HCT116 (cell line): ENCODE measurements at regions not wholly inside any gene's neighbourhood (a gene's known extent, or its start where the extent isn't known, plus 50 kb on each side); places are given as distances from the start of the nearest gene placed in this dataset.

Source experiments
- CBX3 ChIP-seq: IDR thresholded peaks from 2 replicates; pipeline ENCODE4 v1.6.1; 2012; ENCODE audit warnings: low read depth
- EGR1 ChIP-seq: IDR thresholded peaks from 2 replicates; pipeline ENCODE4 v1.6.1; 2012; ENCODE audit warnings: low read depth
- ELF1 ChIP-seq: IDR thresholded peaks from 2 replicates; pipeline ENCODE4 v1.6.1; 2012; ENCODE audit warnings: low read depth, borderline replicate concordance
- POLR2A ChIP-seq: IDR thresholded peaks from 2 replicates; pipeline ENCODE4 v1.7.0; 2011; ENCODE audit warnings: borderline replicate concordance; ENCODE audit not compliant: insufficient read depth, insufficient read length; ENCODE audit errors: extremely low read depth
- POLR2AphosphoS5 ChIP-seq: IDR thresholded peaks from 2 replicates; pipeline ENCODE4 v1.6.1; 2011; ENCODE audit warnings: mild to moderate bottlenecking, low read depth, low read length, moderate library complexity
- RAD21 ChIP-seq: IDR thresholded peaks from 2 replicates; pipeline ENCODE4 v1.6.1; 2012; ENCODE audit warnings: low read depth, mild to moderate bottlenecking
- SP1 ChIP-seq: IDR thresholded peaks from 2 replicates; pipeline ENCODE4 v1.6.1; 2012; ENCODE audit warnings: low read depth
- YY1 ChIP-seq: IDR thresholded peaks from 2 replicates; pipeline ENCODE4 v1.6.1; 2011; ENCODE audit warnings: low read length, low read depth, moderate library complexity, mild to moderate bottlenecking; ENCODE audit not compliant: insufficient replicate concordance; ENCODE audit errors: extremely low read depth
- ZNF274 ChIP-seq: fragments of 200-500 bp; sonication (Bioruptor generic); IDR thresholded peaks from 2 replicates; pipeline ENCODE4 v1.6.1; 2014; ENCODE audit warnings: mild to moderate bottlenecking, low read depth, low read length, inconsistent platforms
- TF ChIP-seq, protein P1 (sequence below), 3 experiments: fragments of 200-600 bp in 1 of 3; sonication (generic) in 1 of 3; IDR thresholded peaks in 2 of 3; conservative IDR thresholded peaks in 1 of 3; 2 replicates each; pipeline ENCODE4 v1.5.1; 2012 to 2017; ENCODE audit warnings: low read depth in 2 of 3, low read length in 2 of 3, antibody characterized with exemption in 1 of 3, borderline replicate concordance in 1 of 3, control low read depth in 1 of 3, mild to moderate bottlenecking in 1 of 3, mixed read lengths in 1 of 3, mixed run types in 1 of 3, moderate library complexity in 1 of 3; ENCODE audit not compliant: insufficient read depth in 1 of 3

DNA sequence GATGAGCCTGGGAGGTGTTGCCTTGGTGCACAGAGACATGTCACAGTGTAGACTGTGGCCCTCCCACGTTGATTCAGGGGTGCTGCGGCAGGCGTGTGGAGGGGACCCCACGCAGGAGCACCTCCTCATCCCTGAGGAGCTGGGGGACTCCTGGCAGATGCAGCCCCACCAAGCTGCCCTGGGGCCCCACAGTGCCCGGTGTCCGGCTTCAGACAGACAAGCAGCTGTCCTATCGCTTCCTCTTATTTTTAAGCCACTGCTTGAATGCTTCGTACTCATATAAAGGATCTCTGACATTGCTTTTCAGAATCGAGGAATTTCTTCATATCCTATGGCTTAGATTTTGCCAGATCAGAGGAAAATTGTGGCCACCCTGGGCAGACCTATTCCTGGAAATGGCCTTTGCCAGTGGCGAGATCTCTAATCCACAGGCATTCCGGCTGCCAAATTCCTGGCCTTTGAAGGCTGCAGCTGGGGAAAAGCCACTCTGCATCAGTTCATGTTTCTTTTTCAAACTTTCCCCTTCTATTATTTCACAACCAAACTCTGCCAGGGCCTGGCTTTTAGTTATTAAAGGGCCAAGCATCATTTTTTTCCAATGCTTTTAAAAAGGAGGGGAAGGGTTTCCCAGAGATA is 337.0 kb downstream of the THBS2 start:
- no peak for TF ChIP-seq ZNF274
- TF ChIP-seq RAD21 = no peak
- no peak for TF ChIP-seq SP1
- no peak for TF ChIP-seq ELF1
- TF ChIP-seq, protein P1, sequence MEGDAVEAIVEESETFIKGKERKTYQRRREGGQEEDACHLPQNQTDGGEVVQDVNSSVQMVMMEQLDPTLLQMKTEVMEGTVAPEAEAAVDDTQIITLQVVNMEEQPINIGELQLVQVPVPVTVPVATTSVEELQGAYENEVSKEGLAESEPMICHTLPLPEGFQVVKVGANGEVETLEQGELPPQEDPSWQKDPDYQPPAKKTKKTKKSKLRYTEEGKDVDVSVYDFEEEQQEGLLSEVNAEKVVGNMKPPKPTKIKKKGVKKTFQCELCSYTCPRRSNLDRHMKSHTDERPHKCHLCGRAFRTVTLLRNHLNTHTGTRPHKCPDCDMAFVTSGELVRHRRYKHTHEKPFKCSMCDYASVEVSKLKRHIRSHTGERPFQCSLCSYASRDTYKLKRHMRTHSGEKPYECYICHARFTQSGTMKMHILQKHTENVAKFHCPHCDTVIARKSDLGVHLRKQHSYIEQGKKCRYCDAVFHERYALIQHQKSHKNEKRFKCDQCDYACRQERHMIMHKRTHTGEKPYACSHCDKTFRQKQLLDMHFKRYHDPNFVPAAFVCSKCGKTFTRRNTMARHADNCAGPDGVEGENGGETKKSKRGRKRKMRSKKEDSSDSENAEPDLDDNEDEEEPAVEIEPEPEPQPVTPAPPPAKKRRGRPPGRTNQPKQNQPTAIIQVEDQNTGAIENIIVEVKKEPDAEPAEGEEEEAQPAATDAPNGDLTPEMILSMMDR (IDR thresholded peaks at IDR 0.05 in 2 of 3, conservative IDR thresholded peaks at IDR 0.05 in 1 of 3; ENCODE audit: borderline replicate concordance in 1 of 3, insufficient read depth in 1 of 3, low read depth in 2 of 3, low read length in 2 of 3) = no peak
- TF ChIP-seq POLR2A = no peak
- no peak for TF ChIP-seq EGR1
- TF ChIP-seq YY1 = no peak
- no peak for TF ChIP-seq CBX3
- no peak for TF ChIP-seq POLR2AphosphoS5
